NCI-H2081 treated with DMSO at 0.1 percent for 48 hours (cell line): ENCODE measurements at regions not wholly inside any gene's neighbourhood (a gene's known extent, or its start where the extent isn't known, plus 50 kb on each side); places are given as distances from the start of the nearest gene placed in this dataset.
"Not testable (repeated sequence)": the region's sequence is repeated elsewhere in the genome, so short reads cannot be mapped to it uniquely, and the experiment has no call there.

Experiments
- DNase-seq: peaks from one replicate; lab custom pipeline; 2025; lab: John Stamatoyannopoulos, UW

- DNase-seq, result no peak
Measured at GRCh38 chr6:164072240-164072666, 657.7 kb downstream of the QKI start.

GRCh38 chr6:164069350-164069990 is 655.0 kb downstream of the QKI start:
- DNase-seq, result no peak

GRCh38 chr6:164068527-164068926 is 654.0 kb downstream of the QKI start:
- DNase-seq, result no peak

GRCh38 chr6:164066766-164067165 is 652.2 kb downstream of the QKI start:
- DNase-seq, result no peak

- DNase-seq, result no peak
Measured at GRCh38 chr6:164066335-164066734, 651.8 kb downstream of the QKI start.

- no peak for DNase-seq
Measured at GRCh38 chr6:164063346-164063745, 648.8 kb downstream of the QKI start.

- DNase-seq, result no peak
Measured at GRCh38 chr6:164062872-164063271, 648.4 kb downstream of the QKI start.

GRCh38 chr6:164057876-164058275 is 643.4 kb downstream of the QKI start:
- no peak for DNase-seq

- no peak for DNase-seq
Measured at GRCh38 chr6:164051427-164051826, 636.9 kb downstream of the QKI start.

- DNase-seq, result no peak
Measured at GRCh38 chr6:164049517-164049988, 635.0 kb downstream of the QKI start.

- no peak for DNase-seq
Measured at GRCh38 chr6:164048840-164049516, 634.5 kb downstream of the QKI start.

- DNase-seq, result no peak
Measured at GRCh38 chr6:164045082-164045481, 630.6 kb downstream of the QKI start.

- not testable (repeated sequence) for DNase-seq
Measured at GRCh38 chr6:164043656-164044055, 629.1 kb downstream of the QKI start.

- DNase-seq, result no peak
Measured at GRCh38 chr6:164042212-164042611, 627.7 kb downstream of the QKI start.

GRCh38 chr6:164040994-164041393 is 626.5 kb downstream of the QKI start:
- DNase-seq, result no peak

- no peak for DNase-seq
Measured at GRCh38 chr6:164039954-164040375, 625.4 kb downstream of the QKI start.

- DNase-seq, result no peak
Measured at GRCh38 chr6:164037171-164037870, 622.8 kb downstream of the QKI start.

GRCh38 chr6:164035900-164036485 is 621.5 kb downstream of the QKI start:
- DNase-seq, result no peak

GRCh38 chr6:164034602-164035140 is 620.2 kb downstream of the QKI start:
- no peak for DNase-seq

- no peak for DNase-seq
Measured at GRCh38 chr6:164025180-164025579, 610.7 kb downstream of the QKI start.

- DNase-seq, result no peak
Measured at GRCh38 chr6:164023535-164023934, 609.0 kb downstream of the QKI start.

- no peak for DNase-seq
Measured at GRCh38 chr6:164022632-164023031, 608.1 kb downstream of the QKI start.
